Neuronal stem cell (in vitro differentiated cells): ENCODE measurements at regions not wholly inside any gene's neighbourhood (a gene's known extent, or its start where the extent isn't known, plus 50 kb on each side); places are given as distances from the start of the nearest gene placed in this dataset.

Source experiments
- DNase-seq: peaks from one replicate; pipeline ENCODE4 v3.0.0-alpha.2; 2013; ENCODE audit warnings: low spot score
- H2AFZ ChIP-seq: one replicate; pipeline ENCODE4 v1.6.1; 2013; ENCODE audit warnings: mild to moderate bottlenecking, low read length, inconsistent platforms
- H2AK5ac ChIP-seq: 2 replicates; pipeline ENCODE4 v1.6.1; 2013; ENCODE audit warnings: low read depth, mild to moderate bottlenecking, inconsistent platforms, low read length, moderate library complexity, mixed read lengths
- H2BK120ac ChIP-seq: 2 replicates; pipeline ENCODE4 v1.6.1; 2013; ENCODE audit warnings: low read depth, mild to moderate bottlenecking, inconsistent platforms, low read length, moderate library complexity, mixed read lengths
- H2BK12ac ChIP-seq: one replicate; pipeline ENCODE4 v1.6.1; 2013; ENCODE audit warnings: low read length, inconsistent platforms
- H2BK15ac ChIP-seq: 2 replicates; pipeline ENCODE4 v1.6.1; 2013; ENCODE audit warnings: mild to moderate bottlenecking, low read length, inconsistent platforms, mixed read lengths
- H2BK5ac ChIP-seq: one replicate; pipeline ENCODE4 v1.6.1; 2013; ENCODE audit warnings: inconsistent platforms, mild to moderate bottlenecking, low read length, moderate library complexity
- H3K14ac ChIP-seq: one replicate; pipeline ENCODE4 v1.6.1; 2013; ENCODE audit warnings: low read length, inconsistent platforms
- H3K18ac ChIP-seq: 2 replicates; pipeline ENCODE4 v1.6.1; 2013; ENCODE audit warnings: low read length, inconsistent platforms
- H3K23ac ChIP-seq: 2 replicates; pipeline ENCODE4 v1.6.1; 2013; ENCODE audit warnings: low read depth, mild to moderate bottlenecking, mixed read lengths, low read length, inconsistent platforms; ENCODE audit not compliant: poor library complexity
- H3K27ac ChIP-seq: replicated peaks from 3 replicates; pipeline ENCODE4 v1.5.1; 2013; ENCODE audit warnings: low read length, inconsistent platforms
- H3K27me3 ChIP-seq, 3 experiments: 2 replicates each; pipeline ENCODE4 v1.6.1; 2013; ENCODE audit warnings: low read length in 3 of 3, mild to moderate bottlenecking in 2 of 3, inconsistent platforms in 1 of 3, low read depth in 1 of 3, mixed read lengths in 1 of 3, moderate library complexity in 1 of 3; ENCODE audit not compliant: control insufficient read depth in 3 of 3, insufficient read depth in 3 of 3
- H3K36me3 ChIP-seq, 2 donors: replicated peaks in 1 of 2; 2 replicates each; pipeline ENCODE4 v1.6.1; 2013; ENCODE audit warnings: low read length in 2 of 2; ENCODE audit not compliant: control insufficient read depth in 2 of 2, insufficient read depth in 2 of 2
- H3K4ac ChIP-seq: 2 replicates; pipeline ENCODE4 v1.6.1; 2013; ENCODE audit warnings: inconsistent platforms, mild to moderate bottlenecking, low read length, moderate library complexity
- H3K4me1 ChIP-seq, 2 donors: 1 replicate in 1 of 2; 2 replicates in 1 of 2; pipeline ENCODE4 v1.6.1; 2013; ENCODE audit warnings: low read length in 2 of 2, low read depth in 1 of 2; ENCODE audit not compliant: control insufficient read depth in 2 of 2, insufficient read depth in 1 of 2
- H3K4me2 ChIP-seq: one replicate; pipeline ENCODE4 v1.6.1; 2013; ENCODE audit warnings: mild to moderate bottlenecking, low read length, inconsistent platforms; ENCODE audit not compliant: insufficient read depth, poor library complexity, severe bottlenecking
- H3K4me3 ChIP-seq, 2 donors: 2 replicates each; pipeline ENCODE4 v1.5.1; 2013; ENCODE audit warnings: low read length in 2 of 2, mild to moderate bottlenecking in 2 of 2, inconsistent platforms in 1 of 2, moderate library complexity in 1 of 2
- H3K79me1 ChIP-seq: one replicate; pipeline ENCODE4 v1.6.1; 2013; ENCODE audit warnings: low read depth, mild to moderate bottlenecking, inconsistent platforms, low read length, moderate library complexity
- H3K9ac ChIP-seq: one replicate; pipeline ENCODE4 v1.6.1; 2013; ENCODE audit warnings: mild to moderate bottlenecking, low read depth, low read length, inconsistent platforms; ENCODE audit not compliant: poor library complexity
- H3K9me3 ChIP-seq, 2 donors: replicated peaks in 1 of 2; 2 replicates each; pipeline versions ENCODE3 to v1.6.1; 2013; ENCODE audit warnings: low read length in 2 of 2, mild to moderate bottlenecking in 2 of 2, inconsistent platforms in 1 of 2, low read depth in 1 of 2, mixed read lengths in 1 of 2, moderate library complexity in 1 of 2; ENCODE audit not compliant: control insufficient read depth in 2 of 2, insufficient read depth in 1 of 2
- H4K8ac ChIP-seq: one replicate; pipeline ENCODE4 v1.6.1; 2013; ENCODE audit warnings: low read depth, mild to moderate bottlenecking, inconsistent platforms, low read length, moderate library complexity
- H4K91ac ChIP-seq: one replicate; pipeline ENCODE4 v1.6.1; 2013; ENCODE audit warnings: low read length, low read depth, mild to moderate bottlenecking, inconsistent platforms; ENCODE audit not compliant: poor library complexity
- WGBS, 2 donors: extraction: QIAGEN DNeasy Blood & Tissue Kit; methylation state at CpG; one replicate each; pipeline ENCODE4 v1.1.7; 2013; ENCODE audit warnings: missing lambda C conversion rate in 2 of 2, mixed read lengths in 1 of 2; ENCODE audit not compliant: insufficient read length in 2 of 2, insufficient replicate concordance in 1 of 2; ENCODE audit errors: extremely low coverage in 2 of 2; 5-methylcytosine and 5-hydroxymethylcytosine counted together

GRCh38 chr16:76816475-76816874 lies 374.5 kb upstream of the MON1B start:
- Histone ChIP-seq H2BK120ac (no peak overlapping the region), H2BK12ac (no peak overlapping the region), H3K18ac (no peak overlapping the region), H3K79me1 (no peaks in the 10 kb centered on the region), H2BK15ac (no peak overlapping the region), H3K4me2 (no peak overlapping the region), H3K36me3 (no peaks in the 10 kb centered on the region), H3K4ac (no peak overlapping the region), H3K9ac (no peak overlapping the region), H3K4me3 (no peak overlapping the region), H3K27ac (no peak overlapping the region), H2AK5ac (no peak overlapping the region), H4K8ac (no peak overlapping the region), H2BK5ac (no peak overlapping the region), H3K4me1 (no peaks in the 10 kb centered on the region), H3K14ac (no peak overlapping the region), H3K27me3 (no peaks in the 10 kb centered on the region), H3K9me3 (no peaks in the 10 kb centered on the region), H2AFZ (no peak overlapping the region), H4K91ac (no peak overlapping the region), H3K23ac (no peak overlapping the region)
- DNase-seq: no peak
- whole genome bisulfite sequencing, 2 donors: no CpG with 5 or more reads among the region's 2 CpGs

DNA sequence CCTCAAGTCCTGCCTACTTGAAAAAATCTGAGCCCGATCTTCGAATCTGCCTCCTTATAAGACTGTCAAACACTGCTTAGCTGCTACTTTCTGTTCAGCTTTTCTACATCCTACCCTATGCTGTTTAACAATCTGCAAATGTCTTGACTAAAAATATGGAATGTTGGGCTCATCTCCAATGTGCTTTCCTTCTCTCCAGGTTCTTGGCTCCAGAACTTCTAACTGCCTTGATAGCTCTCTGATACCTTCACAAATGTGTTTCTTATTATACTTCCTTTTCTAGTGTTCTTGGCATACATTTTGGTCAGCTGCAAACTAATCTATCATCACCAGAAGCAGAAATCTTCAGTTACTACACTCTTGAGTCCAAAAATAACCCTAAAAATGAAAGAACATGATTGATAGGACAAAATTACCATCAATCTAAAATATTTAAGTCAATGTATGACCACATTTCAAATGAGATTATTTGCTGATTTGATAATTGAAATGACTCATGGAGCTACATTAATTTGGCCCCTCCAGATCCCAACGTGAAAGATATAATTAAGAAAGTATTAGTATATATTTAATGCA lies 372.3 kb upstream of the MON1B start:
- H3K18ac ChIP-seq: no peak overlapping the region
- no peak overlapping the region for H3K4me2 ChIP-seq
- H3K27me3 ChIP-seq: no peaks in the 10 kb centered on the region
- H2AK5ac ChIP-seq: no peak overlapping the region
- H3K9ac ChIP-seq: no peak overlapping the region
- no peaks in the 10 kb centered on the region for H3K9me3 ChIP-seq
- no peak overlapping the region for H2BK5ac ChIP-seq
- no peak overlapping the region for H2BK15ac ChIP-seq
- no peaks in the 10 kb centered on the region for H3K79me1 ChIP-seq
- no peak overlapping the region for H4K8ac ChIP-seq
- no peak overlapping the region for H2AFZ ChIP-seq
- no peak overlapping the region for H3K23ac ChIP-seq
- H3K4me1 ChIP-seq: no peaks in the 10 kb centered on the region
- H3K14ac ChIP-seq: no peak overlapping the region
- no peak overlapping the region for H2BK120ac ChIP-seq
- no CpG with 5 or more reads among the region's 3 CpGs for WGBS, 2 donors
- H3K4ac ChIP-seq: no peak overlapping the region
- no peak overlapping the region for H2BK12ac ChIP-seq
- H3K27ac ChIP-seq: no peak overlapping the region
- no peaks in the 10 kb centered on the region for H3K36me3 ChIP-seq
- no peak overlapping the region for H3K4me3 ChIP-seq
- H4K91ac ChIP-seq: no peak overlapping the region
- no peak for DNase-seq

GRCh38 chr16:76819226-76819916 lies 371.6 kb upstream of the MON1B start:
- Histone ChIP-seq H3K14ac (no peak overlapping the region), H2AFZ (no peak overlapping the region), H3K18ac (no peak overlapping the region), H4K91ac (no peak overlapping the region), H2BK12ac (no peak overlapping the region), H2BK15ac (no peak overlapping the region), H3K4ac (no peak overlapping the region), H3K27me3 (no peaks in the 10 kb centered on the region), H3K9ac (no peak overlapping the region), H3K4me3 (no peak overlapping the region), H3K23ac (no peak overlapping the region), H3K4me1 (no peaks in the 10 kb centered on the region), H2AK5ac (no peak overlapping the region), H2BK120ac (no peak overlapping the region), H3K27ac (no peak overlapping the region), H3K79me1 (no peaks in the 10 kb centered on the region), H3K9me3 (no peaks in the 10 kb centered on the region), H3K4me2 (no peak overlapping the region), H2BK5ac (no peak overlapping the region), H4K8ac (no peak overlapping the region), H3K36me3 (no peaks in the 10 kb centered on the region)
- DNase-seq: no peak
- WGBS, 2 donors: no CpG with 5 or more reads among the region's 8 CpGs

DNA sequence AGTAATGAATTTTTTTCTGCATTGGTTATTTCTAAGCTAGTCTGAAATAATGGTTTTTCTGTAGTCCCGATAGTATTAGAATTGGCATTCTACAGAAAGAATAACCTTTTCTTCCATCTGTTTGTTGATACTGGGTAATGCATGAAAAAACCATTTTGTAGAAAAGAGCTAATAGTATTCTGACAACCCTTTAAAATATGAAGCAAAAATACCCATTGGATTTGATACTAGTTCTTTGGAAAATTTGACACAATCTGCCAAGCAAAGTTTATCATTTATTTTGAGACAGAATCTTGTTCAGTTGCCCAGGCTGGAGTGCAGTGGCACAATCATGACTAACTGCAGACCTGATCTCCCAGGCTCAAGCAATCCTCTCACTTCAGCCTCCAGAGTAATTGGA lies 366.8 kb upstream of the MON1B start:
- no peak overlapping the region for H4K8ac ChIP-seq
- H2AK5ac ChIP-seq: no peak overlapping the region
- no peak overlapping the region for H3K23ac ChIP-seq
- H3K4me3 ChIP-seq: no peak overlapping the region
- no peaks in the 10 kb centered on the region for H3K9me3 ChIP-seq
- no peak overlapping the region for H3K18ac ChIP-seq
- no peak overlapping the region for H3K4ac ChIP-seq
- no peak overlapping the region for H2BK120ac ChIP-seq
- H3K9ac ChIP-seq: no peak overlapping the region
- no peak overlapping the region for H3K4me2 ChIP-seq
- no peak overlapping the region for H3K14ac ChIP-seq
- DNase-seq: no peak
- H3K27ac ChIP-seq: no peak overlapping the region
- no peaks in the 10 kb centered on the region for H3K4me1 ChIP-seq
- no peak overlapping the region for H2BK5ac ChIP-seq
- H2BK12ac ChIP-seq: no peak overlapping the region
- WGBS, 2 donors: no CpG with 5 or more reads among the region's 1 CpG
- H2BK15ac ChIP-seq: no peak overlapping the region
- no peaks in the 10 kb centered on the region for H3K27me3 ChIP-seq
- no peak overlapping the region for H4K91ac ChIP-seq
- no peaks in the 10 kb centered on the region for H3K36me3 ChIP-seq
- no peak overlapping the region for H2AFZ ChIP-seq
- no peaks in the 10 kb centered on the region for H3K79me1 ChIP-seq
